Choroid plexus epithelial cell (primary cell): ENCODE measurements at regions not wholly inside any gene's neighbourhood (a gene's known extent, or its start where the extent isn't known, plus 50 kb on each side); places are given as distances from the start of the nearest gene placed in this dataset.
"Not testable (repeated sequence)": the region's sequence is repeated elsewhere in the genome, so short reads cannot be mapped to it uniquely, and the experiment has no call there.

Experiments
- DNase-seq: peaks from one replicate; pipeline ENCODE4 v3.0.0-alpha.2; 2010; ENCODE audit warnings: low read depth
- H3K4me3 ChIP-seq: 2 replicates; pipeline ENCODE4 v1.5.1; 2011; ENCODE audit warnings: low read depth, mild to moderate bottlenecking, control low read depth, low read length, moderate library complexity
- CTCF ChIP-seq: conservative IDR thresholded peaks from 2 replicates; pipeline ENCODE4 v1.5.1; 2011; ENCODE audit warnings: low read depth, mild to moderate bottlenecking, control low read depth, inconsistent platforms, low read length, moderate library complexity

GRCh38 chr5:174892742-174893141, 168.4 kb downstream of the MSX2 start:
- no peak for TF ChIP-seq CTCF
- DNase-seq = no peak
- H3K4me3 ChIP-seq = no peak overlapping the region

GRCh38 chr5:174880412-174881200, 156.2 kb downstream of the MSX2 start:
- DNase-seq, H3K4me3 ChIP-seq: not testable (repeated sequence)

- no peak overlapping the region for H3K4me3 ChIP-seq
- no peak for DNase-seq
- TF ChIP-seq CTCF = no peak
These were observed 153.6 kb downstream of the MSX2 start for GRCh38 chr5:174877987-174878386.

GRCh38 chr5:174872271-174872670, 147.9 kb downstream of the MSX2 start:
- H3K4me3 ChIP-seq = no peak overlapping the region
- no peak for TF ChIP-seq CTCF
- DNase-seq = peak; percentile 1

- H3K4me3 ChIP-seq = no peak overlapping the region
These were observed 127.8 kb downstream of the MSX2 start for GRCh38 chr5:174852143-174852542.

GRCh38 chr5:174850565-174851169, 126.3 kb downstream of the MSX2 start:
- TF ChIP-seq CTCF = no peak
- no peak overlapping the region for H3K4me3 ChIP-seq
- no peak for DNase-seq

More at GRCh38 chr5:174852143-174852542, 127.8 kb downstream of the MSX2 start:
- DNase-seq = no peak
- no peak for TF ChIP-seq CTCF

- H3K4me3 ChIP-seq = no peak overlapping the region
- no peak for DNase-seq
- TF ChIP-seq CTCF = no peak
These were observed 125.0 kb downstream of the MSX2 start for GRCh38 chr5:174849426-174849825.
